ENCODE measurements at regions not wholly inside any gene's neighbourhood (a gene's known extent, or its start where the extent isn't known, plus 50 kb on each side); places are given as distances from the start of the nearest gene placed in this dataset.
A peak's percentile ranks its signal among the peaks of the same experiment; 100 is the strongest.

- POLR2A ChIA-PET = no interaction called here
- TF ChIP-seq, protein P1, sequence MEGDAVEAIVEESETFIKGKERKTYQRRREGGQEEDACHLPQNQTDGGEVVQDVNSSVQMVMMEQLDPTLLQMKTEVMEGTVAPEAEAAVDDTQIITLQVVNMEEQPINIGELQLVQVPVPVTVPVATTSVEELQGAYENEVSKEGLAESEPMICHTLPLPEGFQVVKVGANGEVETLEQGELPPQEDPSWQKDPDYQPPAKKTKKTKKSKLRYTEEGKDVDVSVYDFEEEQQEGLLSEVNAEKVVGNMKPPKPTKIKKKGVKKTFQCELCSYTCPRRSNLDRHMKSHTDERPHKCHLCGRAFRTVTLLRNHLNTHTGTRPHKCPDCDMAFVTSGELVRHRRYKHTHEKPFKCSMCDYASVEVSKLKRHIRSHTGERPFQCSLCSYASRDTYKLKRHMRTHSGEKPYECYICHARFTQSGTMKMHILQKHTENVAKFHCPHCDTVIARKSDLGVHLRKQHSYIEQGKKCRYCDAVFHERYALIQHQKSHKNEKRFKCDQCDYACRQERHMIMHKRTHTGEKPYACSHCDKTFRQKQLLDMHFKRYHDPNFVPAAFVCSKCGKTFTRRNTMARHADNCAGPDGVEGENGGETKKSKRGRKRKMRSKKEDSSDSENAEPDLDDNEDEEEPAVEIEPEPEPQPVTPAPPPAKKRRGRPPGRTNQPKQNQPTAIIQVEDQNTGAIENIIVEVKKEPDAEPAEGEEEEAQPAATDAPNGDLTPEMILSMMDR (IDR thresholded peaks at IDR 0.05; ENCODE audit: low read depth, low read length) = no peak
- CTCF ChIA-PET = no interaction called here
- Histone ChIP-seq H3K27ac (ENCODE audit: low read depth, low read length) (no peak overlapping the region), H3K4me3 (ENCODE audit: low read depth, low read length) (no peak overlapping the region), H3K9me3 (ENCODE audit: control insufficient read depth, insufficient read depth, low read length) (no peaks in the 10 kb centered on the region), H3K27me3 (ENCODE audit: control insufficient read depth, insufficient read depth, low read length) (peaks cover 5% of the 10 kb centered on the region)
- DNase-seq (ENCODE audit: low read depth, low spot score) = no peak
Measured at GRCh38 chr13:47632311-47632710, 368.8 kb downstream of the SUCLA2 start.

DNA sequence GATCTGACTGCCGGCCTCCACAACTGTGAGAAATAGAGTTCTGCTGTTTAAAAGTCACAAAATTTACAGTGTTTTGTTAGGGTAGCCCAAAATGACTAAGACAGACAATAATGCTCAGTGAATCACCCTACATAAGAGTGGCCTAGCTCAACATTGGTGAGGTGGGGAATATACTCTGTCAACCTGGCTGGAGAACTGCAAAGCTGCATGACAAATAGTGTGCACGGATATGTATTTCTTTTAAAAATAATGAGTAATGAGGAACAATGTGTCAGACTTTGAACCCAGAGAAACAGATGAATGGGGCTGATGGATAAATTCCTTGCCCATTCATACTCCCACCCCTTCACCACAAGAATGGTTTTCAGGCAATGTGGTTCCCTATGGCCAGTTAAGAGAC, 372.4 kb downstream of the SUCLA2 start:
- H3K9me3 ChIP-seq (ENCODE audit: control insufficient read depth, insufficient read depth, low read length) = no peaks in the 10 kb centered on the region
- no peak overlapping the region for H3K27ac ChIP-seq (ENCODE audit: low read depth, low read length)
- DNase-seq (ENCODE audit: low read depth, low spot score) = no peak
- POLR2A ChIA-PET = no interaction called here
- CTCF ChIA-PET = no interaction called here
- no peak overlapping the region for H3K4me3 ChIP-seq (ENCODE audit: low read depth, low read length)
- TF ChIP-seq, protein P1 (IDR thresholded peaks at IDR 0.05; ENCODE audit: low read depth, low read length) = no peak
- H3K27me3 ChIP-seq (ENCODE audit: control insufficient read depth, insufficient read depth, low read length) = no peaks in the 10 kb centered on the region

DNA sequence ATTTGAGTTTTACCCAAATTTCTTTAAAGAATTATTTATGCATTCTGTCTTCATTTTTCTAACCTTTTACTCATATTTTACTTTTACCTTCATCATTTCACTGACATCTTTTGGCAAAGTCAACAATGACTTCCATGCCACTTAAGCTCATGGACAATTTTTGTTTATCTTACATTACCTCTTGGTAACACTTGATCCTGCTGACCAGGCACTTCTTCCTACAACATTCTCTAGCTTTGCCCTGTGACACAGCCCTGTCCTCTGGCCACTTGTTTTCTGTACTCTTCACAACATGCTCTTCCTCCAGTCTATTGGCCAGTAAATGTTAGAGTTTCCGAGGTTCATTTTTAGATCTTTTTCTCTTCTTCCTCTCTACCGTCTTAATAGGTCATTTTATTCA, 377.2 kb downstream of the SUCLA2 start:
- H3K27ac ChIP-seq (ENCODE audit: low read depth, low read length) = no peak overlapping the region
- ChIA-PET POLR2A (no interaction called here), CTCF (no interaction called here)
- peaks cover 7% of the 10 kb centered on the region for H3K27me3 ChIP-seq (ENCODE audit: control insufficient read depth, insufficient read depth, low read length)
- H3K4me3 ChIP-seq (ENCODE audit: low read depth, low read length) = no peak overlapping the region
- DNase-seq (ENCODE audit: low read depth, low spot score) = no peak
- H3K9me3 ChIP-seq (ENCODE audit: control insufficient read depth, insufficient read depth, low read length) = no peaks in the 10 kb centered on the region
- TF ChIP-seq, protein P1 (IDR thresholded peaks at IDR 0.05; ENCODE audit: low read depth, low read length) = no peak

- ChIA-PET CTCF (no interaction called here), POLR2A (no interaction called here)
- H3K27ac ChIP-seq (ENCODE audit: low read depth, low read length) = no peak overlapping the region
- H3K9me3 ChIP-seq (ENCODE audit: control insufficient read depth, insufficient read depth, low read length) = peaks cover 3% of the 10 kb centered on the region; the same call in 1 of the 2 replicates
- H3K27me3 ChIP-seq (ENCODE audit: control insufficient read depth, insufficient read depth, low read length) = peaks cover 7% of the 10 kb centered on the region
- no peak overlapping the region for H3K4me3 ChIP-seq (ENCODE audit: low read depth, low read length)
- TF ChIP-seq, protein P1 (IDR thresholded peaks at IDR 0.05; ENCODE audit: low read depth, low read length) = no peak
- no peak for DNase-seq (ENCODE audit: low read depth, low spot score)
Measured at GRCh38 chr13:47621931-47622330, 379.1 kb downstream of the SUCLA2 start.

DNA sequence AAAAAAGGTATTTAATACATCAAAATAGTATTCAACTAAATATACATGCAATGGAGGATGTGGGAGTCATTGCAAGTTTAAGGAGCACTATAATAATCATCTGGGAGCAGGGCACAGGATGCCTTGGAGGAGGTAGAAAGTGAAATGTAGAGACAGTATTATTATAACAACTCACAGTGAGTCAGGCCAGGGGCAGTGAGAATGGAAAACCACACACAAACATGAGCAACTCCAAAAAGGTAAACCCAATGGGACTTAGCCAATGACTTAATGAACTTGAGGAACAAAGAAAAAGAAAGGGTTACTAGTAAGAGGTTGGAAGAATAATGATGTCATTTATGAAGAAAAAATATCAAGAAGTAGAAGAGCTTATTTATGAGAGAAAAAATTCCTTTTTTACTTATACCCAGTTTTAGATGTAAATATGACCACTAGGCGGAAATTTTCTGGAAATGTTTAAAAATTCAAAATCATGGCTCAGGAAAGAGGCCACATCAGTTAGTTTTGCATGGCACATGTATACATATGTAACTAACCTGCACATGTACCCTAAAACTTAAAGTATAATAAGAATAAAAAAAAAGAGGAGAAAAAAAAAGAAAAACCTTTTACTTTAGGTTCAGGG, 389.3 kb downstream of the SUCLA2 start:
- Histone ChIP-seq H3K4me3 (ENCODE audit: low read depth, low read length) (no peak overlapping the region), H3K27ac (ENCODE audit: low read depth, low read length) (no peak overlapping the region), H3K9me3 (ENCODE audit: control insufficient read depth, insufficient read depth, low read length) (no peaks in the 10 kb centered on the region), H3K27me3 (ENCODE audit: control insufficient read depth, insufficient read depth, low read length) (peaks cover 11% of the 10 kb centered on the region)
- TF ChIP-seq, protein P1 (IDR thresholded peaks at IDR 0.05; ENCODE audit: low read depth, low read length) = 0 out of 2 replicates have a peak, but pooled peaks have one; percentile 16
- POLR2A ChIA-PET = no interaction called here
- DNase-seq (ENCODE audit: low read depth, low spot score) = peak; percentile 4
- CTCF ChIA-PET = interaction anchor here (1.5 kb wide), 1 partner anchor 717 kb away, joined by 4 read pairs; no protein-coding TSS in a partner anchor

All from AG04450 (cell line).